COLO668 (cell line): ENCODE measurements at regions not wholly inside any gene's neighbourhood (a gene's known extent, or its start where the extent isn't known, plus 50 kb on each side); places are given as distances from the start of the nearest gene placed in this dataset.
"Not testable (repeated sequence)": the region's sequence is repeated elsewhere in the genome, so short reads cannot be mapped to it uniquely, and the experiment has no call there.

Experiments
- DNase-seq: peaks from one replicate; lab custom pipeline; 2025; ENCODE audit not compliant: unreplicated experiment; lab: John Stamatoyannopoulos, UW

DNA sequence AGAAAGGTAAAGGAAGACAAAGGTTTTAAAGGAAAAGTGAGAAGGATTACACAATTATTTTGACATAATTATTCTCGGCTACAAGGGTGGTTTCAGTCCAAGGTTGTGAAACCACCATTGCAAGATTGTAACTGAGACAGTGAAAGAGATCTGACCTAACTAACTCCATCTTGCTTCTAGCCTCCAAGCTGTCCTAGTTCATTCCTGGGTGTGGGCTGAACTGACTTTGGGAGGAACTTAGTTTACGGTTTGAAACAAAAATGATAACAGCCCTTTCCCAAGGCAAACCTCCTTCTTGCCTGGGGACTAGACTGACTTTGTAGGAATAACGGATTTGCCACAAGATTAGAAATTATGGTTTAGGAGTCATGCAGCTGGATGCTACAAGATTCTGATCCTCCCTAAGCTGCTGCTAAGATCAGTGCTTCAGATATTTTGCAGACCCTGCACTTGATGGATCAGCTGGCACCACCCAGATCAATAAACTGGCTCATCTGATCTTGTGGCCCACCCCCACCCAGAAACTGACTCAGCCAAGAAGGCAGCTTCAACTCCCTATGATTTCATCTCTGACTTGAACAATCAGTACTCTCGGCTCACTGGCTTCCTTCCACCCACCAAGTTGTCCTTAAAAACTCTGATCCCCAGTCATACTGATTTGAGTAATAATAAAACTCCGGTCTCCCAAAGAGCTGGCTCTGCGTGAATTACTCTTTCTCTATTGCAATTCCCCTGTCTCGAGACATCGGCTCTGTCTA, 57.7 kb upstream of the AADACL2 start:
- DNase-seq, result no peak

- no peak for DNase-seq
Measured at GRCh38 chr3:151673974-151674373, 59.8 kb upstream of the AADACL2 start.

DNA sequence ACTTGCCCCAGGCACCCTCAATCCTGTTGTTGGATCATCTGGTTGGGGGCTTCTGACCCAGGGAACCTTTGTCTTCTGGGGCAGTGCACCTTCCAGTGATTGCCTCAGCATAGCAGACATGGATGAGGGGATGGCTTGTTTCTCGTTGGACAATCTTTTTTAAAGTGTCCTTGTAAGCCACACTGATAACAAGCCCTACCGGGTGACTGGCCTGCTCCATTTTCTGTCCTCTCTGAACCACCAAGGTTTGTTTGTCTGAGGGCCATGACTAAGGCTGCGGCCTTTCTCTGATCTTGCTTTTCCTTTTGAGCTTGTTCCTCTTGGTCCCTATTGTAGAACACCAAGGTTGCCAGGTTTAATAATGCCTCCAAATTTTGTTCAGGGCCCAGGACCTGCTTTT, 66.0 kb upstream of the AADACL2 start:
- DNase-seq, result not testable (repeated sequence)

DNA sequence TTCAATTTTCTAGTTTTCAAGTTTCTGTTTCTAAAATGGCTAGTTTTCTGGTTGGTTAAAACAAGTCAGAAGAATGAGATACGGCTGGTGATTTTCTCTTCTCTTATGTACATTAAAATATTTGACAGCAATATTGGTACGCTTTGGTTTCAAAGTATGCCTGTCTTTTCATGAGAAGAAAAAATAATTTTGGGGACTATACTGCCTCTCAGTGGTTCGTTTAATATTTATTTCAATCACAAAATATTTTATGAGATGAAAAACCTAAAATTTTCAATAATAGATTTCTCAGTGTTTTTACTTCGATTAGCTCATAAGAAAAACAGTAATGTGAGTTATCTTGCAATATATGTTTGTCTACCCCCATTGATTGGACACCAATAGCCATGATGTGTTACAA, 72.8 kb upstream of the AADACL2 start:
- DNase-seq, result no peak

GRCh38 chr3:151644986-151645385, 88.7 kb upstream of the AADACL2 start:
- no peak for DNase-seq

DNA sequence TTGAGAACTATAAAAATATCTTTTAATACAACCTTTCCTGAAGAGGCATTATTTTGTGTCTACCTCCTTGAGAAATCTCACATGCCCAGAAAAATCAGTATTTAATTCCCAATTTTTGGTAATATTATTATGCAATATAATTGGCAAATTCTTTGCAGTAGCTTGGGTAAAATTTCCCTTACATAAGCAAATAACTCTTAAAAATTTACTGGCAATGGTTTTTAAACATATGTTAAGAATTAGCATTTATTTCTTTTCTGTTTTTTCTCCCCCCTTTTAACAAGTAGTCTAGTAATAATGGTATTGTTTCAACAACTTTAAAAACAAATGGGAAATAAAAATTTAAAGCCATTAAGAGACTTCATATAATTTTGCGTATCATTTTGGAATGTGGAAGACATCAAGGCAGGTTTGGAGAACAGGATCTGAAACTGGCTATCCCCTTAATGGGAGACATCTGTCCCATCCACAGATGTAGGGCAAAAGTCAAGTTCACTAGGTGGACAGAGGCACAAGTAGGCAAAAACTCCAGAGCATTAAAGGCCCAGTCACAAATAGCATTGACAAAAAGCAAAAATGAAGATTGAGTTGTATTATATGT, 89.6 kb upstream of the AADACL2 start:
- DNase-seq, result no peak

- no peak for DNase-seq
Measured at GRCh38 chr3:151639418-151639740, 94.3 kb upstream of the AADACL2 start.

GRCh38 chr3:151638555-151639417, 94.9 kb upstream of the AADACL2 start:
- DNase-seq, result peak; percentile 9

DNA sequence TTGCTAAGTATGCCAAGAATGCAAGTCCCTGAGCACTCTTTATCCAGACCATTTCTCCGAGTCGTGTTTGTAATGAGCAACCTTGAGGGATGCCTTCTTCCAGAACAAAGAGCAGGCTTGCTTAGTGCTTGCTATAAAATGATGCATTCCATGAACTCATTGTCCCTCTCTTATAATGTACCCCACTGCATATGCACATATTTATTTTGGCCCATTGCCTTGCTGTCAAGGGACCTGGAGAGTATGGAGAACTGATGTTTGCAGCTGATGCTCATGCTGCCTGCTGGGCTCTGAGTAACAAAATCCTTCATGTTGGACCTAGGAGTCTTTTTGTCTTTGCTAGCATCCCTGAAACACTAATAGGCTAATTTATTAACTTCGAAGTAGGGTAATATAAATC, 97.8 kb upstream of the AADACL2 start:
- DNase-seq, result peak; percentile 11

- DNase-seq, result no peak
Measured at GRCh38 chr3:151631946-151632345, 101.8 kb upstream of the AADACL2 start.

GRCh38 chr3:151630938-151631441, 102.7 kb upstream of the AADACL2 start:
- no peak for DNase-seq

- no peak for DNase-seq
Measured at GRCh38 chr3:151630035-151630434, 103.7 kb upstream of the AADACL2 start.

DNA sequence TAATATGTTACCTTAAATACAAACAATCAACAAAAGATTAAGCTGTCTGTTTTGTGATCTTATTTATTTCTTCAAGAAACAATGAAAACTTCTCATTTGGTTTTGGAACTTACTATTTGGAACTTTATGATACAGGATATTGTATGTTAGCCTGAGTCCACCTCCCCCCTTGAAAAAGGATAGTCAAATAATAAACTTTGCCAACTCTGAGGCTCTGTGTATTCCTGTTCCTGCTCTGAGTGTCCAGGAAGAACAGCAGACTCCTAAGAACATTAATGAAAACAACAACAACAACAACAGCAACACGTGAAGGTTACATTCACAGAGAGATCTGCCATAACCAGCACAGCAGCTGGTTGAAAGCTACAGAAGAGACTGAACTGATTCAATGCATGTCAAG, 108.1 kb upstream of the AADACL2 start:
- no peak for DNase-seq

- no peak for DNase-seq
Measured at GRCh38 chr3:151625086-151625485, 108.6 kb upstream of the AADACL2 start.

- DNase-seq, result no peak
Measured at GRCh38 chr3:151620071-151620470, 113.7 kb upstream of the AADACL2 start.

GRCh38 chr3:151615464-151615863, 118.3 kb upstream of the AADACL2 start:
- no peak for DNase-seq

- DNase-seq, result no peak
Measured at GRCh38 chr3:151612115-151612514, 121.6 kb upstream of the AADACL2 start.

DNA sequence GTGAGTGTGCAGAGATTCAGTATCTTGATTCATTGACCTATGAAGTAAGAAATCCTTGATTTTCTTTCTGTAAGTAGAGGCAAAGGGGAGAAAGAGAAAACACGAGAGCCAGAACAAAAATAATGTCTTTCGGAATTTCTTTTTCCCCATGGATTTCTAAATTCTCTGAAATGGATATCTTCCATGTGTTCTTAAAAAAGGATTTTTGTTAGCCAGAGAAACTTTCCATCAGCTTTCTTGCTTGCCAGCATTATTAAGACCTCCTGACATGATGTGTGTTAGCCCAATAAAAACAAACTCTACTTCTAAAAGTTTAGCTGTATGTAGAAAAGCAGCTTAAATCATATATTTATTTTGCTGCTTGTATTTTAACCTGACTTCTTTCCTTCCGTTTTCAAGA, 122.3 kb upstream of the AADACL2 start:
- no peak for DNase-seq

GRCh38 chr3:151609491-151609890, 124.2 kb upstream of the AADACL2 start:
- no peak for DNase-seq

DNA sequence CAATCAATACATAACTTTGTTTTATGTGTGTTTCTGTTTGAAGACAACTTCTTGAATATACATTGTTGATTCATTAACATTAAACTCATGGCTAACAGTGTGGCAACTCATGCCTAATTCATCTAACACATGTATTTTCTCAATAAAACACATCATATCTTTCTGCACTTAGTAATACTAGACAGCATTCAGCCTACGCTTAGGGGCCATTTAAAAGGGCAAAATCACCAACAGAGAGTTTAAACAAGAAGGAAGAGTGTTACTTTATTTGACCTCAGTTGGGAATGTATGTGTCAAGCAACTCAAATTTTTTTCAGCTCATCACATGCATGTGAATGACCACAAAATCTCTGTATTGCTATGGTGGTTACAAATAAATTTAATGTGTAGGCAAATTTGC, 128.8 kb upstream of the AADACL2 start:
- no peak for DNase-seq

- DNase-seq, result no peak
Measured at GRCh38 chr3:151600783-151601182, 132.9 kb upstream of the AADACL2 start.

- DNase-seq, result no peak
Measured at GRCh38 chr3:151599103-151599672, 134.5 kb upstream of the AADACL2 start.
